DND-41 (cell line): ENCODE measurements at regions not wholly inside any gene's neighbourhood (a gene's known extent, or its start where the extent isn't known, plus 50 kb on each side); places are given as distances from the start of the nearest gene placed in this dataset.

Source experiments
- ATAC-seq: fragments of 200-7000 bp; cut with Tn5 transposase; 3 replicates; pipeline ENCODE4 v1.9.1; 2021; ENCODE audit warnings: low read depth; ENCODE audit not compliant: insufficient read depth
- DNase-seq: peaks from one replicate; pipeline ENCODE4 v3.0.0-alpha.2; 2020
- H2AFZ ChIP-seq: 2 replicates; pipeline ENCODE4 v1.6.0; 2012; ENCODE audit warnings: low read depth, low read length
- H3K27ac ChIP-seq: 2 replicates; pipeline ENCODE4 v1.5.1; 2012; ENCODE audit warnings: low read length, inconsistent platforms
- H3K27me3 ChIP-seq: fragments of 200-600 bp; sonication (generic); 2 replicates; pipeline ENCODE4 v1.6.0; 2012; ENCODE audit warnings: low read length, mild to moderate bottlenecking, inconsistent platforms; ENCODE audit not compliant: insufficient read depth, poor library complexity
- H3K36me3 ChIP-seq: 2 replicates; pipeline ENCODE4 v1.5.1; 2012; ENCODE audit warnings: low read length, inconsistent platforms; ENCODE audit not compliant: insufficient read depth
- H3K4me1 ChIP-seq: 2 replicates; pipeline ENCODE4 v1.5.1; 2012; ENCODE audit warnings: mild to moderate bottlenecking, low read length; ENCODE audit not compliant: insufficient read depth
- H3K4me2 ChIP-seq: 2 replicates; pipeline ENCODE4 v1.6.0; 2012; ENCODE audit warnings: mild to moderate bottlenecking, moderate library complexity, low read length, inconsistent platforms; ENCODE audit not compliant: insufficient read depth
- H3K4me3 ChIP-seq, 2 experiments: fragments of 200-600 bp in 1 of 2; shearing (Covaris generic) in 1 of 2; 2 replicates each; pipeline ENCODE4 v1.5.1; 2012 to 2016; ENCODE audit warnings: inconsistent platforms in 2 of 2, low read length in 2 of 2, mild to moderate bottlenecking in 2 of 2, low read depth in 1 of 2, moderate library complexity in 1 of 2
- H3K79me2 ChIP-seq: 2 replicates; pipeline ENCODE4 v1.6.0; 2012; ENCODE audit warnings: low read length, inconsistent platforms; ENCODE audit not compliant: insufficient read depth
- H3K9ac ChIP-seq: 2 replicates; pipeline ENCODE4 v1.6.0; 2012; ENCODE audit warnings: low read depth, mild to moderate bottlenecking, inconsistent platforms, low read length, moderate library complexity
- H3K9me3 ChIP-seq: 2 replicates; pipeline ENCODE4 v1.5.1; 2012; ENCODE audit warnings: low read length, moderate library complexity, mild to moderate bottlenecking, inconsistent platforms; ENCODE audit not compliant: insufficient read depth, severe bottlenecking
- H4K20me1 ChIP-seq: 2 replicates; pipeline ENCODE4 v1.6.0; 2012; ENCODE audit warnings: low read length; ENCODE audit not compliant: insufficient read depth
- CTCF ChIP-seq: IDR thresholded peaks from 2 replicates; pipeline ENCODE4 v1.5.1; 2012; ENCODE audit warnings: borderline replicate concordance, low read length, moderate library complexity, mild to moderate bottlenecking; ENCODE audit not compliant: poor library complexity, severe bottlenecking; ENCODE audit errors: extremely low read depth
- EZH2 ChIP-seq: IDR thresholded peaks from 3 replicates; pipeline ENCODE4 v1.6.1; 2012; ENCODE audit warnings: borderline replicate concordance, low read depth, mild to moderate bottlenecking, moderate library complexity, low read length, inconsistent platforms; ENCODE audit not compliant: severe bottlenecking

GRCh38 chr10:84925495-84925894 is 597.1 kb downstream of the CCSER2 start:
- Histone ChIP-seq H3K27ac (no peak overlapping the region), H3K79me2 (no peaks in the 10 kb centered on the region), H3K9ac (no peak overlapping the region), H3K4me3 (no peak overlapping the region), H4K20me1 (no peaks in the 10 kb centered on the region), H3K9me3 (no peaks in the 10 kb centered on the region), H2AFZ (no peak overlapping the region), H3K4me2 (no peak overlapping the region), H3K4me1 (no peaks in the 10 kb centered on the region), H3K27me3 (no peaks in the 10 kb centered on the region), H3K36me3 (no peaks in the 10 kb centered on the region)
- no peak for DNase-seq
- ATAC-seq: no peak
- no peak for TF ChIP-seq CTCF
- no peak for TF ChIP-seq EZH2

GRCh38 chr10:84933402-84933801 is 605.0 kb downstream of the CCSER2 start:
- Histone ChIP-seq H3K4me3 (no peak overlapping the region), H3K27ac (no peak overlapping the region), H3K4me1 (no peaks in the 10 kb centered on the region), H3K4me2 (no peak overlapping the region), H3K36me3 (no peaks in the 10 kb centered on the region), H3K27me3 (peaks cover 3% of the 10 kb centered on the region), H3K9ac (no peak overlapping the region), H2AFZ (no peak overlapping the region), H3K79me2 (no peaks in the 10 kb centered on the region), H3K9me3 (no peaks in the 10 kb centered on the region), H4K20me1 (no peaks in the 10 kb centered on the region)
- ATAC-seq (no peak), DNase-seq (no peak)
- no peak for TF ChIP-seq CTCF
- no peak for TF ChIP-seq EZH2

- no peak overlapping the region for H3K9ac ChIP-seq
- no peak overlapping the region for H3K4me3 ChIP-seq
- H3K79me2 ChIP-seq: no peaks in the 10 kb centered on the region
- no peaks in the 10 kb centered on the region for H3K9me3 ChIP-seq
- H2AFZ ChIP-seq: no peak overlapping the region
- TF ChIP-seq EZH2 (no peak), CTCF (no peak)
- ATAC-seq (no peak), DNase-seq (no peak)
- H3K27me3 ChIP-seq: peaks cover 3% of the 10 kb centered on the region
- H3K4me1 ChIP-seq: no peaks in the 10 kb centered on the region
- no peaks in the 10 kb centered on the region for H3K36me3 ChIP-seq
- no peaks in the 10 kb centered on the region for H4K20me1 ChIP-seq
- no peak overlapping the region for H3K4me2 ChIP-seq
- no peak overlapping the region for H3K27ac ChIP-seq
These were observed 607.4 kb downstream of the CCSER2 start for GRCh38 chr10:84935772-84936171.
